ENCODE measurements at regions not wholly inside any gene's neighbourhood (a gene's known extent, or its start where the extent isn't known, plus 50 kb on each side); places are given as distances from the start of the nearest gene placed in this dataset.

DNA sequence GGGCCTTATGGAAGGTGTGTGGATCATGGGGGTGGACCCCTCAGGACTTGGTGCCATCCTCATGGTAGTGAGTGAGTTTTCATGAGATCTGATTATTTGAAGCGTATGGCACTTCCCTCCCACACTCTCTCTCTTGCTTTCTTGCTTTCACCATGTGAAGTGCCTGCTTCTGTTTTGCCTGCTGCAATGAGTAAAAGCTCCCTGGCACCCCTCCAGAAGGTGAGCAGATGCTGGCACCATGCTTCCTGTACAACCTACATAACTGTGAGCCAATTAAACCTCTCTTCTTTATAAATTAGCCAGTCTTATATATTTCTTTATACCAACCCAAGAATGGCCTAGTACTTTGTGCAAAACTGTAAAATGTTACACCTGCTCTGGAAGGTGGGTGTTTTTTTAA lies 396.8 kb upstream of the HS3ST5 start:
- no peak for TF ChIP-seq EZH2phosphoT487 (IDR thresholded peaks at IDR 0.05; ENCODE audit: low read length)
- TF ChIP-seq EZH2 (optimal IDR thresholded peaks at IDR 0.05; ENCODE audit: low read depth, low read length) = no peak
- no peak for TF ChIP-seq CTCF (IDR thresholded peaks at IDR 0.05; ENCODE audit: low read length)
- Histone ChIP-seq H3K27me3 (replicated peaks; ENCODE audit: insufficient read depth, low read length) (no peaks in the 10 kb centered on the region), H3K36me3 (replicated peaks; ENCODE audit: insufficient read depth, low read length) (no peaks in the 10 kb centered on the region), H3K4me3 (ENCODE audit: low read length) (no peak overlapping the region), H3K9ac (ENCODE audit: low read length) (no peak overlapping the region), H2AFZ (ENCODE audit: low read length) (no peak overlapping the region), H3F3A (ENCODE audit: insufficient read depth, low read length) (no peaks in the 10 kb centered on the region), H3K27ac (ENCODE audit: low read length) (no peak overlapping the region), H3K79me2 (ENCODE audit: low read length) (no peaks in the 10 kb centered on the region), H3K9me2 (replicated peaks; ENCODE audit: insufficient read depth, low read length) (no peaks in the 10 kb centered on the region), H4K20me1 (ENCODE audit: insufficient read depth, low read length) (no peaks in the 10 kb centered on the region), H3K4me1 (ENCODE audit: low read length) (no peaks in the 10 kb centered on the region), H3K9me3 (replicated peaks; ENCODE audit: insufficient read depth, low read length) (no peaks in the 10 kb centered on the region), H3K4me2 (ENCODE audit: low read depth, low read length) (no peak overlapping the region)
- no peak for DNase-seq

DNA sequence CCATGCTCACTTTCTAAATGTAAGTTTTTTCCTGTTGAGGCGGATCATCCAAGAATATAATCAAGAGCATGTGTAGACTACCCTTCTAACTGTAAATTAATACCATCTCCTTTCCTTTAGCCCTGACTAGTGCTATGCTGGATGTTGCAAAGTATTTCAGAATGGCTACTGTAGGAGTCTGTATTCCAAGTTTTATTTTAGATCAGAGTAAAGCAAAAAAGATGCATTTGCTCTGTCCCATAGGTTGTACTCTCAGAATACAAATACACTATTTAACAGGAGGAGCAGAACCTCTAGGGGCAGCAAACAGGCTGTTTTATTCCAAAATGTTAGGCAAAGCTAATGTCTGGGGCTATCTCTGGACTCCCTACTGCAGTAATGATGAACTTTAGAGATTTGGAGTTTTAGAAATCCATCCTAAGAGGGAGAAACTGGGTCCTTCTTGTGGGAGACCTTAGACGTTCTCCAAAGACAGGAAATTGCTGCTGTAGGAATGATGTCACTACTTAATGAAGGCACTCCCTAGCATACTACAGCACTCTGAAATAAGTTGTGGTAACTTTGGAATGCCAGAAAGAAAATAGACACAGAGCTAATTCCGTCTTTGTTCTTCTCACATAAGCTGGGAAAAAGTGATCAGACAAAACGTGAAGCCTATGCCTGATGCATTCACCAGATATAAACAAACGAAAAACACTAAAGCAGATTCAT lies 392.4 kb upstream of the HS3ST5 start:
- Histone ChIP-seq H3K36me3 (replicated peaks; ENCODE audit: insufficient read depth, low read length) (no peaks in the 10 kb centered on the region), H3K27ac (ENCODE audit: low read length) (no peak overlapping the region), H3K4me1 (ENCODE audit: low read length) (no peaks in the 10 kb centered on the region), H3K4me3 (ENCODE audit: low read length) (no peak overlapping the region), H3K9ac (ENCODE audit: low read length) (no peak overlapping the region), H3K4me2 (ENCODE audit: low read depth, low read length) (no peak overlapping the region), H2AFZ (ENCODE audit: low read length) (no peak overlapping the region), H3K79me2 (ENCODE audit: low read length) (no peaks in the 10 kb centered on the region), H3K9me3 (replicated peaks; ENCODE audit: insufficient read depth, low read length) (no peaks in the 10 kb centered on the region), H3K27me3 (replicated peaks; ENCODE audit: insufficient read depth, low read length) (no peaks in the 10 kb centered on the region), H4K20me1 (ENCODE audit: insufficient read depth, low read length) (no peaks in the 10 kb centered on the region), H3F3A (ENCODE audit: insufficient read depth, low read length) (no peaks in the 10 kb centered on the region), H3K9me2 (replicated peaks; ENCODE audit: insufficient read depth, low read length) (no peaks in the 10 kb centered on the region)
- DNase-seq = no peak
- TF ChIP-seq EZH2phosphoT487 (IDR thresholded peaks at IDR 0.05; ENCODE audit: low read length) (no peak), CTCF (IDR thresholded peaks at IDR 0.05; ENCODE audit: low read length) (no peak), EZH2 (optimal IDR thresholded peaks at IDR 0.05; ENCODE audit: low read depth, low read length) (no peak)

- no peak overlapping the region for H3K4me2 ChIP-seq (ENCODE audit: low read depth, low read length)
- no peaks in the 10 kb centered on the region for H3K4me1 ChIP-seq (ENCODE audit: low read length)
- H3K27ac ChIP-seq (ENCODE audit: low read length) = no peak overlapping the region
- H3K9ac ChIP-seq (ENCODE audit: low read length) = no peak overlapping the region
- H4K20me1 ChIP-seq (ENCODE audit: insufficient read depth, low read length) = no peaks in the 10 kb centered on the region
- no peaks in the 10 kb centered on the region for H3K9me3 ChIP-seq (replicated peaks; ENCODE audit: insufficient read depth, low read length)
- no peaks in the 10 kb centered on the region for H3F3A ChIP-seq (ENCODE audit: insufficient read depth, low read length)
- DNase-seq = no peak
- H2AFZ ChIP-seq (ENCODE audit: low read length) = no peak overlapping the region
- no peaks in the 10 kb centered on the region for H3K36me3 ChIP-seq (replicated peaks; ENCODE audit: insufficient read depth, low read length)
- H3K4me3 ChIP-seq (ENCODE audit: low read length) = no peak overlapping the region
- no peaks in the 10 kb centered on the region for H3K79me2 ChIP-seq (ENCODE audit: low read length)
- no peaks in the 10 kb centered on the region for H3K9me2 ChIP-seq (replicated peaks; ENCODE audit: insufficient read depth, low read length)
- no peaks in the 10 kb centered on the region for H3K27me3 ChIP-seq (replicated peaks; ENCODE audit: insufficient read depth, low read length)
- TF ChIP-seq CTCF (IDR thresholded peaks at IDR 0.05; ENCODE audit: low read length) = no peak
- no peak for TF ChIP-seq EZH2 (optimal IDR thresholded peaks at IDR 0.05; ENCODE audit: low read depth, low read length)
- no peak for TF ChIP-seq EZH2phosphoT487 (IDR thresholded peaks at IDR 0.05; ENCODE audit: low read length)
Observed at GRCh38 chr6:114733596-114733995, 390.8 kb upstream of the HS3ST5 start.
